H9 (cell line): ENCODE measurements at regions not wholly inside any gene's neighbourhood (a gene's known extent, or its start where the extent isn't known, plus 50 kb on each side); places are given as distances from the start of the nearest gene placed in this dataset.

Source experiments
- DNase-seq: peaks from one replicate; pipeline ENCODE4 v3.0.0-alpha.2; 2017
- H2AFZ ChIP-seq: one replicate; pipeline ENCODE4 v1.6.1; 2013; ENCODE audit warnings: mild to moderate bottlenecking, low read length, control low read depth, moderate library complexity
- H2AK5ac ChIP-seq: 2 replicates; pipeline ENCODE4 v1.6.1; 2013; ENCODE audit warnings: low read length, control low read depth, mixed read lengths; ENCODE audit not compliant: insufficient read length
- H2BK120ac ChIP-seq: one replicate; pipeline ENCODE4 v1.6.1; 2013; ENCODE audit warnings: low read depth, mild to moderate bottlenecking, low read length, control low read depth, inconsistent platforms; ENCODE audit not compliant: poor library complexity, severe bottlenecking
- H2BK12ac ChIP-seq: 2 replicates; pipeline ENCODE4 v1.6.1; 2013; ENCODE audit warnings: low read length, control low read depth, mixed read lengths, low read depth; ENCODE audit not compliant: insufficient read length
- H2BK15ac ChIP-seq: 2 replicates; pipeline ENCODE4 v1.6.1; 2013; ENCODE audit warnings: low read depth, low read length, control low read depth
- H2BK20ac ChIP-seq: one replicate; pipeline ENCODE4 v1.6.1; 2013; ENCODE audit warnings: low read depth, mild to moderate bottlenecking, low read length, control low read depth, inconsistent platforms; ENCODE audit not compliant: poor library complexity, severe bottlenecking
- H2BK5ac ChIP-seq: 2 replicates; pipeline ENCODE4 v1.6.1; 2013; ENCODE audit warnings: low read length, control low read depth, mixed read lengths; ENCODE audit not compliant: insufficient read length
- H3K14ac ChIP-seq: 2 replicates; pipeline ENCODE4 v1.6.1; 2013; ENCODE audit warnings: low read length, control low read depth; ENCODE audit not compliant: insufficient read depth
- H3K18ac ChIP-seq: 2 replicates; pipeline ENCODE4 v1.6.1; 2013; ENCODE audit warnings: low read depth, mild to moderate bottlenecking, mixed read lengths, low read length, control low read depth; ENCODE audit not compliant: insufficient read length
- H3K23ac ChIP-seq: 2 replicates; pipeline ENCODE4 v1.6.1; 2013; ENCODE audit warnings: low read length, control low read depth, mixed read lengths, low read depth; ENCODE audit not compliant: insufficient read length
- H3K23me2 ChIP-seq: 2 replicates; pipeline ENCODE4 v1.6.1; 2013; ENCODE audit warnings: low read depth, mild to moderate bottlenecking, mixed read lengths, low read length, control low read depth; ENCODE audit not compliant: insufficient read length, poor library complexity, severe bottlenecking
- H3K27ac ChIP-seq: 2 replicates; pipeline ENCODE4 v1.5.1; 2013; ENCODE audit warnings: low read length, control low read depth, mixed read lengths, low read depth; ENCODE audit not compliant: insufficient read length
- H3K27me3 ChIP-seq: 2 replicates; pipeline ENCODE4 v1.6.1; 2013; ENCODE audit warnings: low read length, control low read depth, inconsistent platforms; ENCODE audit not compliant: insufficient read depth
- H3K4ac ChIP-seq: 2 replicates; pipeline ENCODE4 v1.6.1; 2013; ENCODE audit warnings: low read depth, mild to moderate bottlenecking, control low read depth, inconsistent platforms, low read length, moderate library complexity
- H3K4me1 ChIP-seq: 2 replicates; pipeline ENCODE4 v1.6.1; 2013; ENCODE audit warnings: low read length, control low read depth, inconsistent platforms; ENCODE audit not compliant: insufficient read depth
- H3K4me2 ChIP-seq: 2 replicates; pipeline ENCODE4 v1.6.1; 2013; ENCODE audit warnings: low read length, control low read depth, mixed read lengths; ENCODE audit not compliant: insufficient read length, insufficient read depth
- H3K56ac ChIP-seq: 2 replicates; pipeline ENCODE4 v1.6.1; 2013; ENCODE audit warnings: low read depth, mild to moderate bottlenecking, mixed read lengths, low read length, control low read depth; ENCODE audit not compliant: insufficient read length
- H3K79me1 ChIP-seq: 2 replicates; pipeline ENCODE4 v1.6.1; 2013; ENCODE audit warnings: low read depth, mild to moderate bottlenecking, moderate library complexity, low read length, control low read depth, inconsistent platforms; ENCODE audit not compliant: insufficient read depth, poor library complexity, severe bottlenecking
- H3K79me2 ChIP-seq: 2 replicates; pipeline ENCODE4 v1.6.1; 2013; ENCODE audit warnings: low read length, control low read depth, inconsistent platforms; ENCODE audit not compliant: insufficient read depth
- H3K9ac ChIP-seq: 2 replicates; pipeline ENCODE4 v1.6.1; 2013; ENCODE audit warnings: low read length, control low read depth, mixed read lengths; ENCODE audit not compliant: insufficient read length; ENCODE audit errors: extremely low read depth
- H3K9me3 ChIP-seq: one replicate; pipeline ENCODE4 v1.6.1; 2013; ENCODE audit warnings: low read depth, low read length, inconsistent platforms; ENCODE audit not compliant: control insufficient read depth
- H3T11ph ChIP-seq: one replicate; pipeline ENCODE4 v1.6.1; 2013; ENCODE audit warnings: mild to moderate bottlenecking, low read length, control low read depth, inconsistent platforms
- H4K20me1 ChIP-seq: one replicate; pipeline ENCODE4 v1.6.1; 2013; ENCODE audit not compliant: control insufficient read depth, insufficient read length, insufficient read depth
- H4K5ac ChIP-seq: 2 replicates; pipeline ENCODE4 v1.6.1; 2013; ENCODE audit warnings: low read depth, mild to moderate bottlenecking, mixed read lengths, low read length, control low read depth; ENCODE audit not compliant: insufficient read length
- H4K8ac ChIP-seq: replicated peaks from 2 replicates; pipeline ENCODE4 v1.6.1; 2013; ENCODE audit warnings: low read length, control low read depth, mixed read lengths, low read depth; ENCODE audit not compliant: insufficient read length
- H4K91ac ChIP-seq: 2 replicates; pipeline ENCODE4 v1.6.1; 2013; ENCODE audit warnings: low read depth, mild to moderate bottlenecking, moderate library complexity, mixed read lengths, low read length, control low read depth; ENCODE audit not compliant: insufficient read length
- H3K27ac Mint-ChIP-seq, 3 experiments: 2 replicates in 2 of 3; 3 replicates in 1 of 3; pipeline ENCODE4 v1.8.0; 2020 to 2021; ENCODE audit warnings: mixed read lengths in 3 of 3, mild to moderate bottlenecking in 1 of 3, moderate library complexity in 1 of 3
- H3K27me3 Mint-ChIP-seq: 2 replicates; pipeline ENCODE4 v1.8.0; 2021; ENCODE audit warnings: low read depth, mild to moderate bottlenecking, moderate library complexity, mixed read lengths
- H3K36me3 Mint-ChIP-seq, 3 experiments: 2 replicates in 2 of 3; 3 replicates in 1 of 3; pipeline ENCODE4 v1.8.0; 2020 to 2021; ENCODE audit warnings: low read depth in 3 of 3, mixed read lengths in 3 of 3; ENCODE audit not compliant: insufficient read depth in 1 of 3
- H3K4me1 Mint-ChIP-seq, 2 experiments: 2 replicates each; pipeline ENCODE4 v1.8.0; 2020; ENCODE audit warnings: mixed read lengths in 2 of 2
- H3K4me3 Mint-ChIP-seq, 2 experiments: 2 replicates in 1 of 2; 3 replicates in 1 of 2; pipeline ENCODE4 v1.8.0; 2020 to 2021; ENCODE audit warnings: mild to moderate bottlenecking in 2 of 2, mixed read lengths in 2 of 2, moderate library complexity in 1 of 2
- H3K9me3 Mint-ChIP-seq, 2 experiments: 2 replicates in 1 of 2; 3 replicates in 1 of 2; pipeline ENCODE4 v1.8.0; 2020; ENCODE audit warnings: mild to moderate bottlenecking in 2 of 2, mixed read lengths in 2 of 2, moderate library complexity in 1 of 2
- WGBS: extraction: QIAGEN DNeasy Blood & Tissue Kit; methylation state at CpG from one replicate; pipeline ENCODE4 v1.1.7; 2013; ENCODE audit warnings: missing lambda C conversion rate, low lambda C conversion rate, mixed read lengths; ENCODE audit not compliant: insufficient read length; ENCODE audit errors: extremely low coverage; 5-methylcytosine and 5-hydroxymethylcytosine counted together
- TF ChIP-seq, protein P1 (sequence below): fragments of 200-600 bp; sonication (generic); conservative IDR thresholded peaks from 3 replicates; pipeline ENCODE4 v1.8.0; 2021; ENCODE audit warnings: antibody characterized with exemption, mild to moderate bottlenecking

DNA sequence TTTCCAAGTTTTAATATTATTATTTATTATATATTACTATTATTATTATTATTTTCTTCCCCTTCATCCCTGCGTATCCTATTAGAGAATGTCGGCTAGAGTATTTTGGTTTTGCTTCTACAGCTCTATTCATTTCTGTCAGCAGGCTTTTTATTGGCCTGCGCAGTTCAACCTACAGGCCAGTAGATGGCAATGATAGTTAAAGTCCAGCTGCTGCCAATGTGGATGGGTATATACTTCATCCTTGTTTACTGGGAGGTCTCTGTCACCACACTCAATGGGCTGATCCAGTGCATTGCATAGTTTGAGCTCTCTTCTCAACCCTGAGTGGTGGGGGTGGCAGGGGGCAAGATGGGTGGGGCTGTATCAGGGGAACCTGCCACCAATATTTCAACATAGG lies 799.8 kb downstream of the NSUN3 start:
- Mint-ChIP-seq H3K36me3 (peaks cover 26 to 62% (median 39%) of the 10 kb centered on the region in 3 experiments), H3K9me3 (peaks cover 48 to 66% of the 10 kb centered on the region in 2 experiments), H3K4me3 (no peak overlapping the region), H3K27ac (no peak overlapping the region), H3K27me3 (no peaks in the 10 kb centered on the region), H3K4me1 (no peaks in the 10 kb centered on the region)
- Histone ChIP-seq H3K4me1 (no peaks in the 10 kb centered on the region), H2BK15ac (no peak overlapping the region), H3K79me2 (no peaks in the 10 kb centered on the region), H2BK12ac (no peak overlapping the region), H3K23me2 (no peaks in the 10 kb centered on the region), H3K18ac (no peak overlapping the region), H3K4me2 (no peak overlapping the region), H2BK120ac (no peak overlapping the region), H3K56ac (no peak overlapping the region), H3T11ph (no peak overlapping the region), H3K79me1 (no peaks in the 10 kb centered on the region), H2AK5ac (no peak overlapping the region), H3K23ac (no peak overlapping the region), H3K4ac (no peak overlapping the region), H4K20me1 (no peaks in the 10 kb centered on the region), H4K8ac (no peak overlapping the region), H2BK20ac (no peak overlapping the region), H3K27ac (no peak overlapping the region), H3K27me3 (no peaks in the 10 kb centered on the region), H3K9me3 (peaks cover 12% of the 10 kb centered on the region), H4K5ac (no peak overlapping the region), H3K9ac (no peak overlapping the region), H4K91ac (no peak overlapping the region), H2AFZ (no peak overlapping the region), H2BK5ac (no peak overlapping the region), H3K14ac (no peak overlapping the region)
- no CpG with 5 or more reads among the region's 3 CpGs for WGBS
- no peak for DNase-seq
- TF ChIP-seq, protein P1, sequence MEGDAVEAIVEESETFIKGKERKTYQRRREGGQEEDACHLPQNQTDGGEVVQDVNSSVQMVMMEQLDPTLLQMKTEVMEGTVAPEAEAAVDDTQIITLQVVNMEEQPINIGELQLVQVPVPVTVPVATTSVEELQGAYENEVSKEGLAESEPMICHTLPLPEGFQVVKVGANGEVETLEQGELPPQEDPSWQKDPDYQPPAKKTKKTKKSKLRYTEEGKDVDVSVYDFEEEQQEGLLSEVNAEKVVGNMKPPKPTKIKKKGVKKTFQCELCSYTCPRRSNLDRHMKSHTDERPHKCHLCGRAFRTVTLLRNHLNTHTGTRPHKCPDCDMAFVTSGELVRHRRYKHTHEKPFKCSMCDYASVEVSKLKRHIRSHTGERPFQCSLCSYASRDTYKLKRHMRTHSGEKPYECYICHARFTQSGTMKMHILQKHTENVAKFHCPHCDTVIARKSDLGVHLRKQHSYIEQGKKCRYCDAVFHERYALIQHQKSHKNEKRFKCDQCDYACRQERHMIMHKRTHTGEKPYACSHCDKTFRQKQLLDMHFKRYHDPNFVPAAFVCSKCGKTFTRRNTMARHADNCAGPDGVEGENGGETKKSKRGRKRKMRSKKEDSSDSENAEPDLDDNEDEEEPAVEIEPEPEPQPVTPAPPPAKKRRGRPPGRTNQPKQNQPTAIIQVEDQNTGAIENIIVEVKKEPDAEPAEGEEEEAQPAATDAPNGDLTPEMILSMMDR = peak; percentile 73
